Glutamatergic neuron (in vitro differentiated cells): ENCODE measurements at regions not wholly inside any gene's neighbourhood (a gene's known extent, or its start where the extent isn't known, plus 50 kb on each side); places are given as distances from the start of the nearest gene placed in this dataset.

ENCODE experiments used
- DNase-seq: peaks from one replicate; pipeline ENCODE4 v3.0.0; 2022
- H3K27ac Mint-ChIP-seq: one replicate; pipeline ENCODE4 v1.8.0; 2020; ENCODE audit warnings: mild to moderate bottlenecking, mixed read lengths, inconsistent platforms; ENCODE audit not compliant: unreplicated experiment
- H3K27me3 Mint-ChIP-seq: one replicate; pipeline ENCODE4 v1.8.0; 2020; ENCODE audit warnings: mild to moderate bottlenecking, moderate library complexity, mixed read lengths, inconsistent platforms; ENCODE audit not compliant: unreplicated experiment
- H3K36me3 Mint-ChIP-seq: one replicate; pipeline ENCODE4 v1.8.0; 2020; ENCODE audit warnings: mild to moderate bottlenecking, mixed read lengths, inconsistent platforms; ENCODE audit not compliant: unreplicated experiment
- H3K4me1 Mint-ChIP-seq: one replicate; pipeline ENCODE4 v1.8.0; 2020; ENCODE audit warnings: mild to moderate bottlenecking, low read depth, mixed read lengths, inconsistent platforms; ENCODE audit not compliant: unreplicated experiment
- H3K4me3 Mint-ChIP-seq: one replicate; pipeline ENCODE4 v1.8.0; 2020; ENCODE audit warnings: mild to moderate bottlenecking, mixed read lengths, inconsistent platforms; ENCODE audit not compliant: unreplicated experiment
- H3K9me3 Mint-ChIP-seq: one replicate; pipeline ENCODE4 v1.8.0; 2020; ENCODE audit warnings: mild to moderate bottlenecking, moderate library complexity, mixed read lengths, inconsistent platforms; ENCODE audit not compliant: unreplicated experiment
- CTCF ChIP-seq: fragments of 200-600 bp; sonication (generic); IDR thresholded peaks from one replicate; pipeline ENCODE4 v1.5.0; 2021; ENCODE audit not compliant: partially characterized antibody, unreplicated experiment

GRCh38 chr11:70545610-70545912 is 147.2 kb downstream of the CTTN start:
- Mint-ChIP-seq H3K9me3 (peaks cover 3% of the 10 kb centered on the region), H3K4me1 (peaks cover 6% of the 10 kb centered on the region), H3K27ac (no peak overlapping the region), H3K36me3 (no peaks in the 10 kb centered on the region), H3K27me3 (peaks cover 7% of the 10 kb centered on the region), H3K4me3 (no peak overlapping the region)
- TF ChIP-seq CTCF, result no peak
- no peak for DNase-seq

- no peak for DNase-seq
- no peaks in the 10 kb centered on the region for H3K9me3 Mint-ChIP-seq
- peaks cover 7% of the 10 kb centered on the region for H3K27me3 Mint-ChIP-seq
- H3K4me1 Mint-ChIP-seq, result peaks cover 7% of the 10 kb centered on the region
- H3K27ac Mint-ChIP-seq, result no peak overlapping the region
- H3K36me3 Mint-ChIP-seq, result no peaks in the 10 kb centered on the region
- no peak for TF ChIP-seq CTCF
- no peak overlapping the region for H3K4me3 Mint-ChIP-seq
Observed at GRCh38 chr11:70546191-70546940, 148.0 kb downstream of the CTTN start.

GRCh38 chr11:70547386-70547785 is 149.1 kb downstream of the CTTN start:
- no peak for TF ChIP-seq CTCF
- Mint-ChIP-seq H3K27me3 (peaks cover 10% of the 10 kb centered on the region), H3K9me3 (peaks cover 2% of the 10 kb centered on the region), H3K4me1 (peaks cover 13% of the 10 kb centered on the region), H3K27ac (no peak overlapping the region), H3K4me3 (no peak overlapping the region), H3K36me3 (no peaks in the 10 kb centered on the region)
- DNase-seq, result no peak

- Mint-ChIP-seq H3K27ac (no peak overlapping the region), H3K9me3 (peaks cover 2% of the 10 kb centered on the region), H3K36me3 (no peaks in the 10 kb centered on the region), H3K27me3 (peaks cover 8% of the 10 kb centered on the region), H3K4me3 (no peak overlapping the region), H3K4me1 (peaks cover 13% of the 10 kb centered on the region)
- DNase-seq, result no peak
- no peak for TF ChIP-seq CTCF
Observed at GRCh38 chr11:70547821-70548670, 149.7 kb downstream of the CTTN start.

GRCh38 chr11:70548976-70549375 is 150.6 kb downstream of the CTTN start:
- no peak for TF ChIP-seq CTCF
- DNase-seq, result no peak
- no peak overlapping the region for H3K4me3 Mint-ChIP-seq
- peaks cover 16% of the 10 kb centered on the region for H3K4me1 Mint-ChIP-seq
- H3K27me3 Mint-ChIP-seq, result peaks cover 6% of the 10 kb centered on the region
- no peak overlapping the region for H3K27ac Mint-ChIP-seq
- peaks cover 2% of the 10 kb centered on the region for H3K9me3 Mint-ChIP-seq
- H3K36me3 Mint-ChIP-seq, result no peaks in the 10 kb centered on the region
